ENCODE measurements at regions not wholly inside any gene's neighbourhood (a gene's known extent, or its start where the extent isn't known, plus 50 kb on each side); places are given as distances from the start of the nearest gene placed in this dataset.

GRCh38 chr12:65754744-65755595, 69.3 kb upstream of the HMGA2 start:
- Histone ChIP-seq H3K4me1 (no peaks in the 10 kb centered on the region), H3K27ac (no peak overlapping the region), H3K36me3 (no peaks in the 10 kb centered on the region), H3K9me3 (no peaks in the 10 kb centered on the region), H3K4me3 (no peak overlapping the region), H3K27me3 (no peaks in the 10 kb centered on the region)
- no peak for DNase-seq (ENCODE audit: low spot score in 2 of 2)
- WGBS, 2 donors, result 44% methylated on average over 8 of the region's 8 CpGs
- TF ChIP-seq EP300 (IDR thresholded peaks at IDR 0.05), result no peak
- no peak for TF ChIP-seq POLR2A (IDR thresholded peaks at IDR 0.05)
- TF ChIP-seq CTCF (IDR thresholded peaks at IDR 0.05), result no peak

GRCh38 chr12:65755596-65755978, 68.7 kb upstream of the HMGA2 start:
- no peaks in the 10 kb centered on the region for H3K9me3 ChIP-seq
- DNase-seq (ENCODE audit: low spot score in 2 of 2), result no peak
- TF ChIP-seq CTCF (IDR thresholded peaks at IDR 0.05) (no peak), EP300 (IDR thresholded peaks at IDR 0.05) (no peak), POLR2A (IDR thresholded peaks at IDR 0.05) (no peak)
- H3K4me3 ChIP-seq, result no peak overlapping the region
- H3K27ac ChIP-seq, result no peak overlapping the region
- WGBS, 2 donors, result 59 to 78% methylated on average over 4 of the region's 4 CpGs
- no peaks in the 10 kb centered on the region for H3K36me3 ChIP-seq
- H3K27me3 ChIP-seq, result no peaks in the 10 kb centered on the region
- H3K4me1 ChIP-seq, result no peaks in the 10 kb centered on the region

GRCh38 chr12:65756267-65756666, 68.0 kb upstream of the HMGA2 start:
- no peak for DNase-seq (ENCODE audit: low spot score in 2 of 2)
- TF ChIP-seq POLR2A (IDR thresholded peaks at IDR 0.05) (no peak), EP300 (IDR thresholded peaks at IDR 0.05) (no peak), CTCF (IDR thresholded peaks at IDR 0.05) (no peak)
- Histone ChIP-seq H3K36me3 (no peaks in the 10 kb centered on the region), H3K27me3 (no peaks in the 10 kb centered on the region), H3K4me1 (no peaks in the 10 kb centered on the region), H3K9me3 (no peaks in the 10 kb centered on the region), H3K4me3 (no peak overlapping the region), H3K27ac (no peak overlapping the region)
- 85 to 86% methylated on average over 5 of the region's 5 CpGs for WGBS, 2 donors

- no peak for TF ChIP-seq POLR2A (IDR thresholded peaks at IDR 0.05)
- TF ChIP-seq EP300 (IDR thresholded peaks at IDR 0.05), result no peak
- no peak for TF ChIP-seq CTCF (IDR thresholded peaks at IDR 0.05)
- Histone ChIP-seq H3K36me3 (no peaks in the 10 kb centered on the region), H3K4me3 (no peak overlapping the region), H3K9me3 (no peaks in the 10 kb centered on the region), H3K27ac (no peak overlapping the region), H3K4me1 (no peaks in the 10 kb centered on the region), H3K27me3 (no peaks in the 10 kb centered on the region)
- WGBS, 2 donors, result 68 to 87% methylated on average over 2 of the region's 2 CpGs
- no peak for DNase-seq (ENCODE audit: low spot score in 2 of 2)
Measured at GRCh38 chr12:65756956-65757511, 67.2 kb upstream of the HMGA2 start.

- WGBS, 2 donors, result 77 to 87% methylated on average over 2 of the region's 2 CpGs
- Histone ChIP-seq H3K27me3 (no peaks in the 10 kb centered on the region), H3K4me1 (no peaks in the 10 kb centered on the region), H3K36me3 (no peaks in the 10 kb centered on the region), H3K9me3 (no peaks in the 10 kb centered on the region), H3K27ac (no peak overlapping the region), H3K4me3 (no peak overlapping the region)
- TF ChIP-seq POLR2A (IDR thresholded peaks at IDR 0.05) (no peak), EP300 (IDR thresholded peaks at IDR 0.05) (no peak), CTCF (IDR thresholded peaks at IDR 0.05) (no peak)
- no peak for DNase-seq (ENCODE audit: low spot score in 2 of 2)
Measured at GRCh38 chr12:65758401-65758800, 65.9 kb upstream of the HMGA2 start.
